Duodenal mucosa (tissue), 2 donors: ENCODE measurements at regions not wholly inside any gene's neighbourhood (a gene's known extent, or its start where the extent isn't known, plus 50 kb on each side); places are given as distances from the start of the nearest gene placed in this dataset.

Experiments
- H3K27ac ChIP-seq: one replicate; pipeline ENCODE4 v1.7.0; 2013; ENCODE audit warnings: low read depth, low read length
- H3K27me3 ChIP-seq, 2 donors: one replicate each; pipeline ENCODE4 v1.7.0; 2013; ENCODE audit warnings: low read length in 2 of 2, control low read depth in 1 of 2; ENCODE audit not compliant: insufficient read depth in 2 of 2, control insufficient read depth in 1 of 2
- H3K36me3 ChIP-seq, 2 donors: one replicate each; pipeline ENCODE4 v1.7.0; 2013; ENCODE audit warnings: low read length in 2 of 2, control low read depth in 1 of 2; ENCODE audit not compliant: insufficient read depth in 2 of 2, control insufficient read depth in 1 of 2
- H3K4me1 ChIP-seq, 2 donors: one replicate each; pipeline ENCODE4 v1.7.0; 2013; ENCODE audit warnings: low read length in 2 of 2, control low read depth in 1 of 2; ENCODE audit not compliant: insufficient read depth in 2 of 2, control insufficient read depth in 1 of 2
- H3K4me3 ChIP-seq, 2 donors: one replicate each; pipeline ENCODE4 v1.7.0; 2013; ENCODE audit warnings: low read length in 2 of 2, low read depth in 1 of 2
- H3K9ac ChIP-seq, 2 donors: one replicate each; pipeline ENCODE4 v1.7.0; 2013; ENCODE audit warnings: low read length in 2 of 2, low read depth in 1 of 2
- H3K9me3 ChIP-seq, 2 donors: one replicate each; pipeline ENCODE4 v1.7.0; 2013; ENCODE audit warnings: low read length in 2 of 2, control low read depth in 1 of 2; ENCODE audit not compliant: control insufficient read depth in 1 of 2

- Histone ChIP-seq H3K27me3 (no peaks in the 10 kb centered on the region), H3K4me3 (no peak overlapping the region), H3K36me3 (no peaks in the 10 kb centered on the region), H3K9me3 (no peaks in the 10 kb centered on the region), H3K9ac (no peak overlapping the region), H3K27ac (no peak overlapping the region), H3K4me1 (no peaks in the 10 kb centered on the region)
These were observed 259.9 kb downstream of the BMP7 start for GRCh38 chr20:57006411-57007170.

GRCh38 chr20:57007171-57007540, 259.3 kb downstream of the BMP7 start:
- peaks cover 0 to 1% of the 10 kb centered on the region in 2 donors for H3K27me3 ChIP-seq
- H3K4me3 ChIP-seq, result no peak overlapping the region
- H3K36me3 ChIP-seq, result no peaks in the 10 kb centered on the region
- no peaks in the 10 kb centered on the region for H3K4me1 ChIP-seq
- H3K9me3 ChIP-seq, result no peaks in the 10 kb centered on the region
- no peak overlapping the region for H3K27ac ChIP-seq
- no peak overlapping the region for H3K9ac ChIP-seq

DNA sequence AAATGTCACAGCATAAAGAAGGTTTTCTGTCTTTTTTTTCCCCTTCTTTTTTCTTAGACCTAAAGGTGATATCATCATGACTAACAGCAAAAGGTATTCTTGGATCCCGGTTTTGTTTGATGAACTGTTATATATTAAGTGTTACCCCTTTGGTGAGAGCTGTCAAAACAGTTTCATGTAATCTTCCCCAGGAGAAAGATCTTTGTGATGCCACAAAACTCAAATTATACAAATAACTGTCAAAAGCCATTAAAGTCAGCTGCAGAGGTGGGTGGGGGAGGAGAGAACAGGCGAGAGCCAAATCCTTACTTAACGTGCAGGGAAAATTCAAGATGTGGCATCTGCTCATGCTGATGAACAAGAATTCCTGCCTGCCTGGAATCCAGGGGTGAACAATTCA, 258.2 kb downstream of the BMP7 start:
- Histone ChIP-seq H3K27me3 (peaks cover 0 to 12% of the 10 kb centered on the region in 2 donors), H3K9ac (no peak overlapping the region), H3K4me1 (no peaks in the 10 kb centered on the region), H3K36me3 (no peaks in the 10 kb centered on the region), H3K9me3 (no peaks in the 10 kb centered on the region), H3K27ac (no peak overlapping the region), H3K4me3 (no peak overlapping the region)

- Histone ChIP-seq H3K27ac (no peak overlapping the region), H3K9ac (no peak overlapping the region), H3K9me3 (no peaks in the 10 kb centered on the region), H3K4me3 (no peak overlapping the region), H3K27me3 (peaks cover 2 to 18% of the 10 kb centered on the region in 2 donors), H3K4me1 (no peaks in the 10 kb centered on the region), H3K36me3 (no peaks in the 10 kb centered on the region)
These were observed 257.1 kb downstream of the BMP7 start for GRCh38 chr20:57009355-57009754.

DNA sequence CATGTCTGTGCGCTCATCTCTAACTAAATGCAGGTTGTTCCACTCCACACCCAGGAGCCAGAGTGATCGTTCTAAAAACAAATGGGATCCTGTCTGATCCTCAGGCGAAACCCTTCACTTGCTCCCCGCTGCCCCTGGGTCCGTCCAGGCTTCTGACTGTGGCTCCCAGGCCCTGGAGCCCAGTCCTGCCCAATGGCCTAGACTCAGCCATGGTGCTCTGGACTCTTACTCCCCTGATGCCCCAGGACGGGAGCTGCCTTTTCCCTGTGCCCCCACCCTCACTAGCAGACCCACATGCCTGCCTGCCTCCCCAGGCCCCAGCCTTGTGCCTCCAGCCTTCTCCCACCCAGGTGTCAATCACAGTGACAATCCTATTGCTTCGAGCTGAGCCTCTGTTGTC, 256.7 kb downstream of the BMP7 start:
- H3K27ac ChIP-seq, result no peak overlapping the region

GRCh38 chr20:57012691-57013090, 253.8 kb downstream of the BMP7 start:
- Histone ChIP-seq H3K9ac (no peak overlapping the region), H3K4me1 (no peaks in the 10 kb centered on the region), H3K4me3 (no peak overlapping the region), H3K27ac (no peak overlapping the region), H3K36me3 (no peaks in the 10 kb centered on the region), H3K27me3 (peaks cover 7 to 24% of the 10 kb centered on the region in 2 donors), H3K9me3 (no peaks in the 10 kb centered on the region)

More for the DNA sequence above, 256.7 kb downstream of the BMP7 start:
- H3K9me3 ChIP-seq, result no peaks in the 10 kb centered on the region
- no peak overlapping the region for H3K4me3 ChIP-seq
- peaks cover 6 to 20% of the 10 kb centered on the region in 2 donors for H3K27me3 ChIP-seq
- no peak overlapping the region for H3K9ac ChIP-seq
- H3K36me3 ChIP-seq, result no peaks in the 10 kb centered on the region
- H3K4me1 ChIP-seq, result no peaks in the 10 kb centered on the region

DNA sequence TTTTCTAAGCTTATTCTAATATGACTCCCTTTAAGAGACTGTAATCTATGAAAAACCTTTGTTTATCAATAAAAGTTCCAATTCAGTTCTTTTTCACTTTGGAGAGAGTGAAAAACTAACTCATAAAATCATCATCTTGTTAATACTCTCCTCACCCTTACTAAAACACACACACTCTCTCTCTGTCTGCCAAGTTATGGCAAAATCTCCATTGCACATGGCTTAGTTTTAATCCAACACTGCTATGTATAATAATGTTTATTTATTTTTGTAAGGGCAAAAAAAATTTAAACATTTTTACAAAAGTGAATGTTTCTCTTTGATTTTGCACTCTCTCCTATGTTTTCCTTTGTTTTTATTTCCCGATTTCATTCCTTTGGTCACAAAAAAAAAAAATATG, 253.2 kb downstream of the BMP7 start:
- no peaks in the 10 kb centered on the region for H3K4me1 ChIP-seq
- H3K27ac ChIP-seq, result no peak overlapping the region
- H3K9me3 ChIP-seq, result no peaks in the 10 kb centered on the region
- no peak overlapping the region for H3K4me3 ChIP-seq
- no peak overlapping the region for H3K9ac ChIP-seq
- H3K36me3 ChIP-seq, result no peaks in the 10 kb centered on the region
- H3K27me3 ChIP-seq, result peaks cover 7 to 24% of the 10 kb centered on the region in 2 donors

DNA sequence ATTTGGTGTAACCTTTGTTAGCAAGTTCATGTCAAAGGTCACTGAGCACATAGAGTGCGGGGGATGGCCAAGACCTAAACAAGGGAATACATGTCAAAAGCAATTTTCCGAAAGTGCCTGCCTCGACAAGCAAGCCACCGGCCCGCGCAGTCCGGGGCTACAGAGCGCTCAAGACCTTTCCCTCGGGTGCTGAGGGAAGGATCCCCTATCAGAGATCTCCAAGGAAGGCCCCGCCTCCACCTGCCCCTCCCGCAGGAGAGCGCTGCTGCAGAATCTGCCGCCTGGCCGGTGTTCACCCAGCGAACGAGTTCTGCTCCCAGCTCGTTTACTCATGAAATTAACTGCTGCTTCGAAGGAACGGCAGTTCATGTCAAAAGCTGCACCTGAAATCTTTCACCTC, 252.7 kb downstream of the BMP7 start:
- Histone ChIP-seq H3K27me3 (peaks cover 7 to 24% of the 10 kb centered on the region in 2 donors), H3K9me3 (no peaks in the 10 kb centered on the region), H3K4me3 (no peak overlapping the region), H3K9ac (no peak overlapping the region), H3K27ac (no peak overlapping the region), H3K4me1 (no peaks in the 10 kb centered on the region), H3K36me3 (no peaks in the 10 kb centered on the region)

DNA sequence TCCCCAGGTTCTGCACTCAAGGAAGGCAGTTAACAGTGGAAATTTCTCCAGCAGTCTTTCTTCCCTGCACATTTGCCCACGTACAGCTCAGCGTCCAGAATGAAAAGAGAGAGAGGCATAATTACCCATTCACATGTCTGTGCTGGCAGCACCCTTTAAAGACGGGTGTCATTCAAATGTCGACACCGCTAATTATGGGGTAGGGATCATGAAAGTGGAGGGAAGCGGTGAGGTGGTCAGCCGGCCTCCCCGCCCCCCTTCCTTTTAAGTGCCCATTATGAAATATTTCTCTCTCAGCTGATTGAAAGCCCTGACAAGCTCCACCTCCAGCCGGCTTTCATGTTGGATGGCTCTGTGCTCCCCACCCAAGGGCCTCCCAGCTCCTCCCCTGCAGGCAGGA, 246.1 kb downstream of the BMP7 start:
- no peak overlapping the region for H3K4me3 ChIP-seq
- no peak overlapping the region for H3K27ac ChIP-seq
- no peaks in the 10 kb centered on the region for H3K9me3 ChIP-seq
- peaks cover 0 to 3% of the 10 kb centered on the region in 2 donors for H3K27me3 ChIP-seq
- no peaks in the 10 kb centered on the region for H3K4me1 ChIP-seq
- H3K9ac ChIP-seq, result no peak overlapping the region
- H3K36me3 ChIP-seq, result no peaks in the 10 kb centered on the region

DNA sequence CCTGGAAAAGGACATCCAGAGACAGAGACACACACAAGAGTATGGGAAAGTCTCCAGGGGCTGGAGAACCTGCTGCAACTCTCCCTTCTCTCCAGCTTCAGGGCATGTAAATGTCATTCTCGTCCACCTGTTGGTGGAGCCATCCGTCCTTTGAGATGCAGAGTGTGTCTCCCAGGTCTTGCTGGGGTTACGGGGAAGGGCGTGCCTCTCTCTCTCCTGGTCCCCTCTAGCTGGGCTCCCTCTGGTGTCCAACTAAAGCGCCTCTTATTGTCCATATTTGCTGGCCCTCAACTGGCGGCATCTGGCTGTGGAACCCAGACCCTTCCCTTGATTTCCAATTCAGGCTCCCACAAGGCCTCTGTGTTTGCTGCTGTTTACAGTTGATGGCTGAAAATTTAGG, 244.1 kb downstream of the BMP7 start:
- peaks cover 0 to 3% of the 10 kb centered on the region in 2 donors for H3K27me3 ChIP-seq
- H3K27ac ChIP-seq, result no peak overlapping the region
- no peaks in the 10 kb centered on the region for H3K4me1 ChIP-seq
- H3K36me3 ChIP-seq, result no peaks in the 10 kb centered on the region
- no peaks in the 10 kb centered on the region for H3K9me3 ChIP-seq
- H3K9ac ChIP-seq, result no peak overlapping the region
- no peak overlapping the region for H3K4me3 ChIP-seq
